ENCODE measurements at regions not wholly inside any gene's neighbourhood (a gene's known extent, or its start where the extent isn't known, plus 50 kb on each side); places are given as distances from the start of the nearest gene placed in this dataset.

DNA sequence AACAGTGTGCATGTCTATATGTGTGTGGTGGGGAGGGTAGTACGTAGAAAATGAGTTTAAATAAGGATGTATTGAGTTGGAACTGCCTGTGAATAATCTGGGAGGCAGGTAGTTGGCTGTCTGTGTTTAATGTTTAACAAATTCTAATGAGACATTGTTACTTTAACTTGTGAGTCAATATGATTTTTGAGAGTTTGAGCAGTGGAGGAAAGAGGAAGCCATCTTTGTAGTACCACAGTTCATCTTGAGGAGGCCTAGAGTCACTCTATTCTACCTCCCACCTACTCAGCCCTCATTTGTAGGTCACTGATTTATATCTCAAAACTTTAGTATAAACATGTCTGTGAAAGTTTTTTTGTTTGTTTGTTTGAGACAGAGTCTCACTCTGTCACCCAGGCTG lies 129.9 kb upstream of the ITGB1 start:
- TF ChIP-seq, protein P1, sequence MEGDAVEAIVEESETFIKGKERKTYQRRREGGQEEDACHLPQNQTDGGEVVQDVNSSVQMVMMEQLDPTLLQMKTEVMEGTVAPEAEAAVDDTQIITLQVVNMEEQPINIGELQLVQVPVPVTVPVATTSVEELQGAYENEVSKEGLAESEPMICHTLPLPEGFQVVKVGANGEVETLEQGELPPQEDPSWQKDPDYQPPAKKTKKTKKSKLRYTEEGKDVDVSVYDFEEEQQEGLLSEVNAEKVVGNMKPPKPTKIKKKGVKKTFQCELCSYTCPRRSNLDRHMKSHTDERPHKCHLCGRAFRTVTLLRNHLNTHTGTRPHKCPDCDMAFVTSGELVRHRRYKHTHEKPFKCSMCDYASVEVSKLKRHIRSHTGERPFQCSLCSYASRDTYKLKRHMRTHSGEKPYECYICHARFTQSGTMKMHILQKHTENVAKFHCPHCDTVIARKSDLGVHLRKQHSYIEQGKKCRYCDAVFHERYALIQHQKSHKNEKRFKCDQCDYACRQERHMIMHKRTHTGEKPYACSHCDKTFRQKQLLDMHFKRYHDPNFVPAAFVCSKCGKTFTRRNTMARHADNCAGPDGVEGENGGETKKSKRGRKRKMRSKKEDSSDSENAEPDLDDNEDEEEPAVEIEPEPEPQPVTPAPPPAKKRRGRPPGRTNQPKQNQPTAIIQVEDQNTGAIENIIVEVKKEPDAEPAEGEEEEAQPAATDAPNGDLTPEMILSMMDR (IDR thresholded peaks at IDR 0.05; ENCODE audit: insufficient read depth in 1 of 2, low read depth in 1 of 2, low read length in 1 of 2, severe bottlenecking in 1 of 2, unreplicated experiment in 1 of 2), result no peak
- H3K4me3 Mint-ChIP-seq (ENCODE audit: unreplicated experiment), result no peak overlapping the region
- Histone ChIP-seq H3K4me3 (ENCODE audit: low read depth, low read length) (no peak overlapping the region), H3K9me3 (no peaks in the 10 kb centered on the region), H3K36me3 (ENCODE audit: control insufficient read depth, insufficient read depth, low read length) (no peaks in the 10 kb centered on the region), H3K27me3 (replicated peaks; ENCODE audit: control insufficient read depth, insufficient read depth, low read length) (no peaks in the 10 kb centered on the region), H3K4me1 (no peaks in the 10 kb centered on the region)
- DNase-seq, result no peak
- H3K27me3 Mint-ChIP-seq (ENCODE audit: insufficient read depth, unreplicated experiment), result peaks cover 5% of the 10 kb centered on the region
- CTCF ChIA-PET, result no interaction called here
- H3K4me1 Mint-ChIP-seq (ENCODE audit: low read depth, unreplicated experiment), result no peaks in the 10 kb centered on the region
- H3K9me3 Mint-ChIP-seq (ENCODE audit: unreplicated experiment), result no peaks in the 10 kb centered on the region
- H3K27ac Mint-ChIP-seq (ENCODE audit: unreplicated experiment), result no peak overlapping the region
- no TSS peak for BruUV-seq (replicated peaks)
- POLR2A ChIA-PET, result no interaction called here
- intact Hi-C loops (cut with micrococcal nuclease; ENCODE audit: unreplicated experiment), result loop anchor here (10.0 kb wide), 1 partner anchor 203 kb away; no protein-coding TSS in a partner anchor
- no peaks in the 10 kb centered on the region for H3K36me3 Mint-ChIP-seq (ENCODE audit: insufficient read depth, unreplicated experiment)

DNA sequence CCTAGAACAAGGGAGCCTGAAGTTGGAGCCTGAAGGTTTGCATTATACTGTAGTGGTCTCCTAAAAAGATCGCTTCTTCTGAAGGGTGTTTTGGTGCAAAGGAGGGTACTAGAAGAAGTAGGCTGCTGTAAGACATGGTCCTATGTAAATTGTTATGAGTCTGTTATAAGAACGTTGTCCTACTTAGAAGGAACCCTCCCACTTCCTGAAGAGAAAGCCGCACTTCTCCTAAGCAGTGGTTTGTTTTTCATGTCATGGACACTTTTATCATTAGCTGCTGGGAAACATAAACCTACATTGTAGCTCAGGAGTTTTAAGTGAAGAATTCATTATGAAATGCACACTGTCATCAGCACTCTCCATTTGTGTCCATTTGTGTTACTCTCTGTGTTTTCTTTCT lies 129.1 kb upstream of the ITGB1 start:
- Mint-ChIP-seq H3K27me3 (ENCODE audit: insufficient read depth, unreplicated experiment) (peaks cover 5% of the 10 kb centered on the region), H3K27ac (ENCODE audit: unreplicated experiment) (no peak overlapping the region), H3K36me3 (ENCODE audit: insufficient read depth, unreplicated experiment) (no peaks in the 10 kb centered on the region), H3K4me3 (ENCODE audit: unreplicated experiment) (no peak overlapping the region), H3K9me3 (ENCODE audit: unreplicated experiment) (no peaks in the 10 kb centered on the region), H3K4me1 (ENCODE audit: low read depth, unreplicated experiment) (no peaks in the 10 kb centered on the region)
- DNase-seq, result no peak
- TF ChIP-seq, protein P1 (IDR thresholded peaks at IDR 0.05; ENCODE audit: insufficient read depth in 1 of 2, low read depth in 1 of 2, low read length in 1 of 2, severe bottlenecking in 1 of 2, unreplicated experiment in 1 of 2), result no peak
- H3K4me1 ChIP-seq, result no peaks in the 10 kb centered on the region
- H3K27me3 ChIP-seq (replicated peaks; ENCODE audit: control insufficient read depth, insufficient read depth, low read length), result no peaks in the 10 kb centered on the region
- no peaks in the 10 kb centered on the region for H3K9me3 ChIP-seq
- no peaks in the 10 kb centered on the region for H3K36me3 ChIP-seq (ENCODE audit: control insufficient read depth, insufficient read depth, low read length)
- ChIA-PET CTCF (no interaction called here), POLR2A (no interaction called here)
- intact Hi-C loops (cut with micrococcal nuclease; ENCODE audit: unreplicated experiment), result loop anchor here (10.0 kb wide), 1 partner anchor 202 kb away; no protein-coding TSS in a partner anchor
- BruUV-seq (replicated peaks), result no TSS peak
- no peak overlapping the region for H3K4me3 ChIP-seq (ENCODE audit: low read depth, low read length)

DNA sequence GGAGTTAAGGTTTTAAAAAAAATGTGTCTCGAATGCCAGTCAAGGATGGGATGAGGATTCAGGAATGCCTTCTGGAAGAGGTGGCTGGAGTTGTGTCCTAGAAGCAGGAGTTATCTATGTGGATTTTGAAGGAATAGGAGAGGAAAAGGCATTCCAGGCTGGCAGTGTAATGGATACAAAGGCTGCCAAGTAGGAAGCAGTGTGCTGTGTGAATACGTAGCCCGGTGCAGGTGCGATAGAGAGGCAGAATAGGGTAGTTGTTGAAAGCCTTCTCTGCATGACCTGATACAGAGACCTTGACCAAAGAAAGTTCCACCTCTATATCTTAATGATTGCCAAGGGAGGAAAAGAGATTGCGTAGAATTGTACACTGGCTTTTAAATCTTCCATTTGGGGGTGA lies 128.1 kb upstream of the ITGB1 start:
- intact Hi-C loops (cut with micrococcal nuclease; ENCODE audit: unreplicated experiment), result loop anchor here (10.0 kb wide), 1 partner anchor 201 kb away; no protein-coding TSS in a partner anchor
- Histone ChIP-seq H3K4me3 (ENCODE audit: low read depth, low read length) (no peak overlapping the region), H3K9me3 (no peaks in the 10 kb centered on the region), H3K4me1 (no peaks in the 10 kb centered on the region), H3K27me3 (replicated peaks; ENCODE audit: control insufficient read depth, insufficient read depth, low read length) (no peaks in the 10 kb centered on the region), H3K36me3 (ENCODE audit: control insufficient read depth, insufficient read depth, low read length) (no peaks in the 10 kb centered on the region)
- POLR2A ChIA-PET, result no interaction called here
- Mint-ChIP-seq H3K27me3 (ENCODE audit: insufficient read depth, unreplicated experiment) (peaks cover 5% of the 10 kb centered on the region), H3K36me3 (ENCODE audit: insufficient read depth, unreplicated experiment) (no peaks in the 10 kb centered on the region), H3K4me3 (ENCODE audit: unreplicated experiment) (no peak overlapping the region), H3K9me3 (ENCODE audit: unreplicated experiment) (no peaks in the 10 kb centered on the region), H3K27ac (ENCODE audit: unreplicated experiment) (no peak overlapping the region), H3K4me1 (ENCODE audit: low read depth, unreplicated experiment) (no peaks in the 10 kb centered on the region)
- CTCF ChIA-PET, result no interaction called here
- no TSS peak for BruUV-seq (replicated peaks)
- TF ChIP-seq, protein P1 (IDR thresholded peaks at IDR 0.05; ENCODE audit: insufficient read depth in 1 of 2, low read depth in 1 of 2, low read length in 1 of 2, severe bottlenecking in 1 of 2, unreplicated experiment in 1 of 2), result no peak
- no peak for DNase-seq
